H1 (cell line): ENCODE measurements at regions not wholly inside any gene's neighbourhood (a gene's known extent, or its start where the extent isn't known, plus 50 kb on each side); places are given as distances from the start of the nearest gene placed in this dataset.

Experiments
- CTCF ChIA-PET: fragments of 300-600 bp; sonication (Branson Sonifier 250); formaldehyde crosslinking; loops from one replicate; lab custom pipeline; 2021; ENCODE audit not compliant: partially characterized antibody; lab: Charles Lee
- POLR2A ChIA-PET: fragments of 300-600 bp; sonication (Branson Sonifier 250); formaldehyde crosslinking; loops from one replicate; lab custom pipeline; 2021; ENCODE audit warnings: inconsistent platforms; ENCODE audit not compliant: partially characterized antibody; lab: Charles Lee
- DNase-seq, 2 experiments: peaks; one replicate each; pipeline versions ENCODE4 v3.0.0 to v3.0.0-alpha.2; 2010 to 2022; ENCODE audit warnings: low spot score in 2 of 2, low read depth in 1 of 2, mixed read lengths in 1 of 2
- FAIRE-seq: peaks from 2 replicates; lab custom pipeline; 2011; peaks lifted over from hg19 to GRCh38; lab: Jason Lieb, UNC
- H2AFZ ChIP-seq: 2 replicates; pipeline ENCODE4 v1.8.1; 2012; ENCODE audit warnings: low read length, inconsistent platforms
- H2AK5ac ChIP-seq: 2 replicates; pipeline ENCODE4 v1.6.1; 2013; ENCODE audit warnings: low read depth, low read length
- H2BK120ac ChIP-seq: replicated peaks from 2 replicates; pipeline ENCODE3; 2013; ENCODE audit warnings: low read depth, low read length, inconsistent platforms
- H2BK12ac ChIP-seq: 2 replicates; pipeline ENCODE4 v1.6.1; 2013; ENCODE audit warnings: low read depth, low read length
- H2BK15ac ChIP-seq: 2 replicates; pipeline ENCODE4 v1.6.1; 2013; ENCODE audit warnings: low read length
- H2BK20ac ChIP-seq: 2 replicates; pipeline ENCODE4 v1.6.1; 2013; ENCODE audit warnings: low read length
- H2BK5ac ChIP-seq: 2 replicates; pipeline ENCODE4 v1.6.1; 2013; ENCODE audit warnings: low read depth, low read length
- H3K14ac ChIP-seq: 2 replicates; pipeline ENCODE4 v1.6.1; 2013; ENCODE audit warnings: inconsistent platforms; ENCODE audit not compliant: insufficient read length
- H3K18ac ChIP-seq: 2 replicates; pipeline ENCODE4 v1.6.1; 2013; ENCODE audit warnings: low read length; ENCODE audit errors: extremely low read depth
- H3K23ac ChIP-seq: 2 replicates; pipeline ENCODE4 v1.6.1; 2013; ENCODE audit warnings: inconsistent platforms; ENCODE audit not compliant: insufficient read length
- H3K23me2 ChIP-seq: 2 replicates; pipeline ENCODE4 v1.6.1; 2013; ENCODE audit warnings: low read depth, low read length
- H3K27ac ChIP-seq: 2 replicates; pipeline ENCODE4 v1.6.1; 2011; ENCODE audit warnings: low read depth, low read length, inconsistent platforms
- H3K27me3 ChIP-seq, 4 experiments: replicated peaks in 1 of 4; 1 replicate in 1 of 4; 2 replicates in 3 of 4; pipeline versions ENCODE4 v1.6.1 to v1.8.1; 2011 to 2013; ENCODE audit warnings: low read length in 3 of 4, mild to moderate bottlenecking in 3 of 4, inconsistent platforms in 2 of 4, mixed read lengths in 2 of 4, moderate library complexity in 1 of 4; ENCODE audit not compliant: control insufficient read depth in 3 of 4, insufficient read depth in 3 of 4; ENCODE audit errors: extremely low read depth in 1 of 4
- H3K36me3 ChIP-seq, 4 experiments: 2 replicates each; pipeline versions ENCODE4 v1.6.1 to v1.8.1; 2011 to 2013; ENCODE audit warnings: mild to moderate bottlenecking in 4 of 4, low read length in 3 of 4, moderate library complexity in 2 of 4, control low read depth in 1 of 4, inconsistent platforms in 1 of 4; ENCODE audit not compliant: insufficient read depth in 4 of 4, control insufficient read depth in 2 of 4
- H3K4ac ChIP-seq: replicated peaks from 2 replicates; pipeline ENCODE3; 2013; ENCODE audit warnings: low read length, low read depth, mixed read lengths, inconsistent platforms; ENCODE audit not compliant: insufficient read length
- H3K4me1 ChIP-seq, 4 experiments: replicated peaks in 1 of 4; 1 replicate in 1 of 4; 2 replicates in 3 of 4; pipeline versions ENCODE4 v1.6.1 to v1.8.1; 2011 to 2013; ENCODE audit warnings: low read length in 3 of 4, inconsistent platforms in 2 of 4, mixed read lengths in 1 of 4; ENCODE audit not compliant: insufficient read depth in 4 of 4, control insufficient read depth in 3 of 4
- H3K4me2 ChIP-seq, 2 experiments: 2 replicates each; pipeline versions ENCODE4 v1.6.1 to v1.8.1; 2011 to 2013; ENCODE audit warnings: low read depth in 2 of 2, low read length in 2 of 2, control low read depth in 1 of 2, inconsistent platforms in 1 of 2, mild to moderate bottlenecking in 1 of 2; ENCODE audit not compliant: insufficient read depth in 1 of 2
- H3K4me3 ChIP-seq, 4 experiments: fragments of 200-600, 300-600 bp in 1 of 4; sonication (generic), shearing (Covaris generic), sonication (Bioruptor Twin) in 1 of 4; 2 replicates each; pipeline versions ENCODE4 v1.5.1 to v1.8.1; 2011 to 2016; ENCODE audit warnings: low read length in 4 of 4, low read depth in 3 of 4, control low read depth in 2 of 4, inconsistent platforms in 2 of 4, mild to moderate bottlenecking in 2 of 4, mixed read lengths in 1 of 4, moderate library complexity in 1 of 4; ENCODE audit not compliant: insufficient read depth in 2 of 4; ENCODE audit errors: extremely low read depth in 1 of 4
- H3K56ac ChIP-seq: replicated peaks from 2 replicates; pipeline ENCODE3; 2013; ENCODE audit warnings: low read depth, mild to moderate bottlenecking, mixed read lengths, low read length, inconsistent platforms; ENCODE audit not compliant: insufficient read length
- H3K79me1 ChIP-seq: 2 replicates; pipeline ENCODE4 v1.6.1; 2013; ENCODE audit warnings: low read depth, low read length, control low read depth
- H3K79me2 ChIP-seq, 2 experiments: 2 replicates each; pipeline versions ENCODE4 v1.6.1 to v1.8.1; 2012 to 2013; ENCODE audit warnings: low read length in 2 of 2, mild to moderate bottlenecking in 2 of 2, inconsistent platforms in 1 of 2; ENCODE audit not compliant: insufficient read depth in 2 of 2, control insufficient read depth in 1 of 2
- H3K9ac ChIP-seq, 4 experiments: replicated peaks in 1 of 4; 1 replicate in 1 of 4; 2 replicates in 3 of 4; pipeline versions ENCODE4 v1.6.1 to v1.8.1; 2011 to 2013; ENCODE audit warnings: low read depth in 3 of 4, low read length in 3 of 4, control low read depth in 2 of 4, mild to moderate bottlenecking in 2 of 4, moderate library complexity in 2 of 4, inconsistent platforms in 1 of 4; ENCODE audit errors: extremely low read depth in 1 of 4
- H3K9me3 ChIP-seq, 2 experiments: 2 replicates each; pipeline versions ENCODE4 v1.6.1 to v1.8.1; 2012 to 2013; ENCODE audit warnings: mild to moderate bottlenecking in 2 of 2, moderate library complexity in 2 of 2, control low read depth in 1 of 2, inconsistent platforms in 1 of 2, low read depth in 1 of 2, low read length in 1 of 2, mixed read lengths in 1 of 2; ENCODE audit not compliant: insufficient read depth in 2 of 2
- H4K20me1 ChIP-seq, 2 experiments: replicated peaks in 1 of 2; 2 replicates each; pipeline versions ENCODE3 to v1.8.1; 2011 to 2013; ENCODE audit warnings: inconsistent platforms in 2 of 2, low read length in 2 of 2, mild to moderate bottlenecking in 1 of 2; ENCODE audit not compliant: insufficient read depth in 2 of 2, control insufficient read depth in 1 of 2
- H4K5ac ChIP-seq: 2 replicates; pipeline ENCODE4 v1.6.1; 2013; ENCODE audit warnings: low read length, low read depth, mixed read lengths, inconsistent platforms; ENCODE audit not compliant: insufficient read length
- H4K8ac ChIP-seq: 2 replicates; pipeline ENCODE4 v1.8.0; 2013; ENCODE audit warnings: mild to moderate bottlenecking, moderate library complexity, low read length, inconsistent platforms; ENCODE audit not compliant: insufficient read depth; ENCODE audit errors: extremely low read depth
- H4K91ac ChIP-seq: replicated peaks from 2 replicates; pipeline ENCODE3; 2013; ENCODE audit warnings: low read length, mixed read lengths, inconsistent platforms; ENCODE audit not compliant: insufficient read length
- ASH2L ChIP-seq: fragments of 200-600, 300-600 bp; sonication (generic); IDR thresholded peaks from one replicate; pipeline ENCODE4 v1.7.1; 2017; ENCODE audit warnings: low read length
- BRCA1 ChIP-seq: IDR thresholded peaks from 2 replicates; pipeline ENCODE4 v1.6.1; 2012; ENCODE audit warnings: low read depth, low read length, improper control_type of control experiment
- CEBPB ChIP-seq: IDR thresholded peaks from 2 replicates; pipeline ENCODE4 v1.6.1; 2012; ENCODE audit warnings: low read depth, low read length
- EP300 ChIP-seq, 2 experiments: IDR thresholded peaks; 1 replicate in 1 of 2; 2 replicates in 1 of 2; pipeline ENCODE4 v1.6.1; 2011 to 2012; ENCODE audit warnings: low read depth in 2 of 2, low read length in 2 of 2, mild to moderate bottlenecking in 2 of 2, borderline replicate concordance in 1 of 2, inconsistent platforms in 1 of 2, moderate library complexity in 1 of 2
- KDM5A ChIP-seq: fragments of 200-600 bp; IDR thresholded peaks from 2 replicates; pipeline ENCODE4 v1.7.1; 2012; ENCODE audit warnings: mild to moderate bottlenecking, low read length, inconsistent platforms, mixed read lengths
- MAFK ChIP-seq: IDR thresholded peaks from 2 replicates; pipeline ENCODE4 v1.6.1; 2012; ENCODE audit warnings: low read depth, mild to moderate bottlenecking, improper control_type of control experiment, low read length
- POLR2AphosphoS5 ChIP-seq: IDR thresholded peaks from 2 replicates; pipeline ENCODE4 v1.6.1; 2011; ENCODE audit warnings: low read depth, low read length
- RAD21 ChIP-seq, 2 experiments: IDR thresholded peaks in 1 of 2; conservative IDR thresholded peaks in 1 of 2; 2 replicates each; pipeline ENCODE4 v1.6.1; 2011; ENCODE audit warnings: low read depth in 2 of 2, low read length in 2 of 2, improper control_type of control experiment in 1 of 2, inconsistent platforms in 1 of 2, mild to moderate bottlenecking in 1 of 2, moderate library complexity in 1 of 2
- RFX5 ChIP-seq: IDR thresholded peaks from 2 replicates; pipeline ENCODE4 v1.6.1; 2011; ENCODE audit warnings: low read depth, low read length, improper control_type of control experiment, borderline replicate concordance
- SIN3A ChIP-seq, 2 experiments: IDR thresholded peaks in 1 of 2; conservative IDR thresholded peaks in 1 of 2; 2 replicates each; pipeline ENCODE4 v1.6.1; 2011 to 2012; ENCODE audit warnings: low read length in 2 of 2, improper control_type of control experiment in 1 of 2, low read depth in 1 of 2, mild to moderate bottlenecking in 1 of 2
- SP1 ChIP-seq: IDR thresholded peaks from 2 replicates; pipeline ENCODE4 v1.6.1; 2011; ENCODE audit warnings: low read depth, low read length
- SP2 ChIP-seq: IDR thresholded peaks from 2 replicates; pipeline ENCODE4 v1.6.1; 2012; ENCODE audit warnings: mild to moderate bottlenecking, low read length, inconsistent platforms
- SRF ChIP-seq: IDR thresholded peaks from 2 replicates; pipeline ENCODE4 v1.6.1; 2011; ENCODE audit warnings: mild to moderate bottlenecking, low read depth, low read length, moderate library complexity
- TEAD4 ChIP-seq: IDR thresholded peaks from 2 replicates; pipeline ENCODE4 v1.6.1; 2012; ENCODE audit warnings: low read depth, low read length, inconsistent platforms, mixed read lengths
- WGBS, 2 experiments: shearing (Covaris generic) in 1 of 2; methylation state at CpG; one replicate each; pipeline versions ENCODE4 v1.1.6 to v1.1.7; 2013 to 2015; ENCODE audit warnings: low lambda C conversion rate in 2 of 2, mixed read lengths in 2 of 2, inconsistent platforms in 1 of 2, low coverage in 1 of 2, missing lambda C conversion rate in 1 of 2; ENCODE audit not compliant: insufficient replicate concordance in 2 of 2, insufficient coverage in 1 of 2, insufficient read length in 1 of 2; ENCODE audit errors: extremely low coverage in 1 of 2, missing lambda C conversion rate in 1 of 2; 5-methylcytosine and 5-hydroxymethylcytosine counted together
- TF ChIP-seq, protein P1 (sequence below): IDR thresholded peaks from 2 replicates; pipeline ENCODE4 v1.6.1; 2012; ENCODE audit warnings: inconsistent platforms

DNA sequence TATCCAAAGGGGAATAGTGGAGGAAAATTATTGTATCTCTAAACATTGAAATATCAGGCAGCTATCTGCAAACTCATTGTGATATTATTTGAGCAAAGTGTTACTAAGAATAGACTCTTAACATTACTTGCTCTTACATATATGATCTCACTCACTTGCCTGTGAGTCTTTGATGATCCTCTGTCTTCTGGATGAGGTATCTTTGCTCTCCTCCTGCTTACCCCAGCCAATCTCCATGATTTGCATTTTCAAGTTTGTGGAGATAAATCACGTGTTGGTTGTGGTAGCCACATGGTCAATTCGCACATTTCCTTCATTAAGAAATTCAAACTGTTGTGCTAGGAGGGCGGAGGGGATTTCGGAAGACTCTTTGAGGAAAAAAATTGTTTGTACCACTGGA is 169.9 kb upstream of the S100G start:
- Histone ChIP-seq H3K18ac (no peak overlapping the region), H3K14ac (no peak overlapping the region), H2BK20ac (no peak overlapping the region), H3K23me2 (no peaks in the 10 kb centered on the region), H3K79me2 (no peaks in the 10 kb centered on the region), H2BK12ac (no peak overlapping the region), H3K9me3 (0 out of 4 replicates have a peak, but pooled peaks cover 0 to 3% of the 10 kb centered on the region in 2 experiments), H3K23ac (no peak overlapping the region), H3K56ac (no peak overlapping the region), H4K8ac (no peak overlapping the region), H2BK5ac (no peak overlapping the region), H4K5ac (no peak overlapping the region), H3K4me2 (no peak overlapping the region), H2AK5ac (no peak overlapping the region), H2BK120ac (no peak overlapping the region), H3K79me1 (no peaks in the 10 kb centered on the region), H2BK15ac (no peak overlapping the region), H3K27ac (no peak overlapping the region), H2AFZ (no peak overlapping the region), H4K91ac (no peak overlapping the region), H3K36me3 (no peaks in the 10 kb centered on the region), H3K4me1 (no peaks in the 10 kb centered on the region; a peak in 1 of 7 replicates), H3K9ac (no peak overlapping the region), H3K27me3 (no peaks in the 10 kb centered on the region), H3K4me3 (no peak overlapping the region), H4K20me1 (no peaks in the 10 kb centered on the region), H3K4ac (no peak overlapping the region)
- DNase-seq (no peak), FAIRE-seq (no peak)
- ChIA-PET POLR2A (no interaction called here), CTCF (interaction anchor here (1.4 kb wide), 1 partner anchor 16 kb away, joined by 3 read pairs; no protein-coding TSS in a partner anchor)
- WGBS, 2 experiments, result 82% methylated on average over 3 of the region's 4 CpGs; no CpG with 5 or more reads in 1 of the 2 experiments
- TF ChIP-seq POLR2AphosphoS5 (no peak), SIN3A (conservative IDR thresholded peaks at IDR 0.05 in 1 of 2, IDR thresholded peaks at IDR 0.05 in 1 of 2; ENCODE audit: low read depth in 1 of 2, low read length in 2 of 2) (no peak), EP300 (IDR thresholded peaks at IDR 0.05; ENCODE audit: borderline replicate concordance in 1 of 2, low read depth in 2 of 2, low read length in 2 of 2) (no peak), ASH2L (no peak), CEBPB (no peak), TEAD4 (no peak), RFX5 (no peak), RAD21 (IDR thresholded peaks at IDR 0.05 in 1 of 2, conservative IDR thresholded peaks at IDR 0.05 in 1 of 2; ENCODE audit: low read depth in 2 of 2, low read length in 2 of 2) (no peak), KDM5A (no peak), SP2 (no peak), BRCA1 (no peak), SRF (no peak), MAFK (no peak), SP1 (no peak)
- TF ChIP-seq, protein P1, sequence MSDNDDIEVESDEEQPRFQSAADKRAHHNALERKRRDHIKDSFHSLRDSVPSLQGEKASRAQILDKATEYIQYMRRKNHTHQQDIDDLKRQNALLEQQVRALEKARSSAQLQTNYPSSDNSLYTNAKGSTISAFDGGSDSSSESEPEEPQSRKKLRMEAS, result no peak
